H1 (cell line): ENCODE measurements at regions not wholly inside any gene's neighbourhood (a gene's known extent, or its start where the extent isn't known, plus 50 kb on each side); places are given as distances from the start of the nearest gene placed in this dataset.

ENCODE experiments used
- CTCF ChIA-PET: fragments of 300-600 bp; sonication (Branson Sonifier 250); formaldehyde crosslinking; loops from one replicate; lab custom pipeline; 2021; ENCODE audit not compliant: partially characterized antibody; lab: Charles Lee
- POLR2A ChIA-PET: fragments of 300-600 bp; sonication (Branson Sonifier 250); formaldehyde crosslinking; loops from one replicate; lab custom pipeline; 2021; ENCODE audit warnings: inconsistent platforms; ENCODE audit not compliant: partially characterized antibody; lab: Charles Lee
- DNase-seq, 2 experiments: peaks; one replicate each; pipeline versions ENCODE4 v3.0.0 to v3.0.0-alpha.2; 2010 to 2022; ENCODE audit warnings: low spot score in 2 of 2, low read depth in 1 of 2, mixed read lengths in 1 of 2
- FAIRE-seq: peaks from 2 replicates; lab custom pipeline; 2011; peaks lifted over from hg19 to GRCh38; lab: Jason Lieb, UNC
- H2AFZ ChIP-seq: 2 replicates; pipeline ENCODE4 v1.8.1; 2012; ENCODE audit warnings: low read length, inconsistent platforms
- H2AK5ac ChIP-seq: 2 replicates; pipeline ENCODE4 v1.6.1; 2013; ENCODE audit warnings: low read depth, low read length
- H2BK120ac ChIP-seq: replicated peaks from 2 replicates; pipeline ENCODE3; 2013; ENCODE audit warnings: low read depth, low read length, inconsistent platforms
- H2BK12ac ChIP-seq: 2 replicates; pipeline ENCODE4 v1.6.1; 2013; ENCODE audit warnings: low read depth, low read length
- H2BK15ac ChIP-seq: 2 replicates; pipeline ENCODE4 v1.6.1; 2013; ENCODE audit warnings: low read length
- H2BK20ac ChIP-seq: 2 replicates; pipeline ENCODE4 v1.6.1; 2013; ENCODE audit warnings: low read length
- H2BK5ac ChIP-seq: 2 replicates; pipeline ENCODE4 v1.6.1; 2013; ENCODE audit warnings: low read depth, low read length
- H3K14ac ChIP-seq: 2 replicates; pipeline ENCODE4 v1.6.1; 2013; ENCODE audit warnings: inconsistent platforms; ENCODE audit not compliant: insufficient read length
- H3K18ac ChIP-seq: 2 replicates; pipeline ENCODE4 v1.6.1; 2013; ENCODE audit warnings: low read length; ENCODE audit errors: extremely low read depth
- H3K23ac ChIP-seq: 2 replicates; pipeline ENCODE4 v1.6.1; 2013; ENCODE audit warnings: inconsistent platforms; ENCODE audit not compliant: insufficient read length
- H3K23me2 ChIP-seq: 2 replicates; pipeline ENCODE4 v1.6.1; 2013; ENCODE audit warnings: low read depth, low read length
- H3K27ac ChIP-seq: 2 replicates; pipeline ENCODE4 v1.6.1; 2011; ENCODE audit warnings: low read depth, low read length, inconsistent platforms
- H3K27me3 ChIP-seq, 4 experiments: replicated peaks in 1 of 4; 1 replicate in 1 of 4; 2 replicates in 3 of 4; pipeline versions ENCODE4 v1.6.1 to v1.8.1; 2011 to 2013; ENCODE audit warnings: low read length in 3 of 4, mild to moderate bottlenecking in 3 of 4, inconsistent platforms in 2 of 4, mixed read lengths in 2 of 4, moderate library complexity in 1 of 4; ENCODE audit not compliant: control insufficient read depth in 3 of 4, insufficient read depth in 3 of 4; ENCODE audit errors: extremely low read depth in 1 of 4
- H3K36me3 ChIP-seq, 4 experiments: 2 replicates each; pipeline versions ENCODE4 v1.6.1 to v1.8.1; 2011 to 2013; ENCODE audit warnings: mild to moderate bottlenecking in 4 of 4, low read length in 3 of 4, moderate library complexity in 2 of 4, control low read depth in 1 of 4, inconsistent platforms in 1 of 4; ENCODE audit not compliant: insufficient read depth in 4 of 4, control insufficient read depth in 2 of 4
- H3K4ac ChIP-seq: replicated peaks from 2 replicates; pipeline ENCODE3; 2013; ENCODE audit warnings: low read length, low read depth, mixed read lengths, inconsistent platforms; ENCODE audit not compliant: insufficient read length
- H3K4me1 ChIP-seq, 4 experiments: replicated peaks in 1 of 4; 1 replicate in 1 of 4; 2 replicates in 3 of 4; pipeline versions ENCODE4 v1.6.1 to v1.8.1; 2011 to 2013; ENCODE audit warnings: low read length in 3 of 4, inconsistent platforms in 2 of 4, mixed read lengths in 1 of 4; ENCODE audit not compliant: insufficient read depth in 4 of 4, control insufficient read depth in 3 of 4
- H3K4me2 ChIP-seq, 2 experiments: 2 replicates each; pipeline versions ENCODE4 v1.6.1 to v1.8.1; 2011 to 2013; ENCODE audit warnings: low read depth in 2 of 2, low read length in 2 of 2, control low read depth in 1 of 2, inconsistent platforms in 1 of 2, mild to moderate bottlenecking in 1 of 2; ENCODE audit not compliant: insufficient read depth in 1 of 2
- H3K4me3 ChIP-seq, 4 experiments: fragments of 200-600, 300-600 bp in 1 of 4; sonication (generic), shearing (Covaris generic), sonication (Bioruptor Twin) in 1 of 4; 2 replicates each; pipeline versions ENCODE4 v1.5.1 to v1.8.1; 2011 to 2016; ENCODE audit warnings: low read length in 4 of 4, low read depth in 3 of 4, control low read depth in 2 of 4, inconsistent platforms in 2 of 4, mild to moderate bottlenecking in 2 of 4, mixed read lengths in 1 of 4, moderate library complexity in 1 of 4; ENCODE audit not compliant: insufficient read depth in 2 of 4; ENCODE audit errors: extremely low read depth in 1 of 4
- H3K56ac ChIP-seq: replicated peaks from 2 replicates; pipeline ENCODE3; 2013; ENCODE audit warnings: low read depth, mild to moderate bottlenecking, mixed read lengths, low read length, inconsistent platforms; ENCODE audit not compliant: insufficient read length
- H3K79me1 ChIP-seq: 2 replicates; pipeline ENCODE4 v1.6.1; 2013; ENCODE audit warnings: low read depth, low read length, control low read depth
- H3K79me2 ChIP-seq, 2 experiments: 2 replicates each; pipeline versions ENCODE4 v1.6.1 to v1.8.1; 2012 to 2013; ENCODE audit warnings: low read length in 2 of 2, mild to moderate bottlenecking in 2 of 2, inconsistent platforms in 1 of 2; ENCODE audit not compliant: insufficient read depth in 2 of 2, control insufficient read depth in 1 of 2
- H3K9ac ChIP-seq, 4 experiments: replicated peaks in 1 of 4; 1 replicate in 1 of 4; 2 replicates in 3 of 4; pipeline versions ENCODE4 v1.6.1 to v1.8.1; 2011 to 2013; ENCODE audit warnings: low read depth in 3 of 4, low read length in 3 of 4, control low read depth in 2 of 4, mild to moderate bottlenecking in 2 of 4, moderate library complexity in 2 of 4, inconsistent platforms in 1 of 4; ENCODE audit errors: extremely low read depth in 1 of 4
- H3K9me3 ChIP-seq, 2 experiments: 2 replicates each; pipeline versions ENCODE4 v1.6.1 to v1.8.1; 2012 to 2013; ENCODE audit warnings: mild to moderate bottlenecking in 2 of 2, moderate library complexity in 2 of 2, control low read depth in 1 of 2, inconsistent platforms in 1 of 2, low read depth in 1 of 2, low read length in 1 of 2, mixed read lengths in 1 of 2; ENCODE audit not compliant: insufficient read depth in 2 of 2
- H4K20me1 ChIP-seq, 2 experiments: replicated peaks in 1 of 2; 2 replicates each; pipeline versions ENCODE3 to v1.8.1; 2011 to 2013; ENCODE audit warnings: inconsistent platforms in 2 of 2, low read length in 2 of 2, mild to moderate bottlenecking in 1 of 2; ENCODE audit not compliant: insufficient read depth in 2 of 2, control insufficient read depth in 1 of 2
- H4K5ac ChIP-seq: 2 replicates; pipeline ENCODE4 v1.6.1; 2013; ENCODE audit warnings: low read length, low read depth, mixed read lengths, inconsistent platforms; ENCODE audit not compliant: insufficient read length
- H4K8ac ChIP-seq: 2 replicates; pipeline ENCODE4 v1.8.0; 2013; ENCODE audit warnings: mild to moderate bottlenecking, moderate library complexity, low read length, inconsistent platforms; ENCODE audit not compliant: insufficient read depth; ENCODE audit errors: extremely low read depth
- H4K91ac ChIP-seq: replicated peaks from 2 replicates; pipeline ENCODE3; 2013; ENCODE audit warnings: low read length, mixed read lengths, inconsistent platforms; ENCODE audit not compliant: insufficient read length
- CREB1 ChIP-seq: IDR thresholded peaks from 2 replicates; pipeline ENCODE4 v1.6.1; 2012; ENCODE audit warnings: inconsistent platforms
- KDM1A ChIP-seq: fragments of 200-600, 300-600 bp; sonication (generic); IDR thresholded peaks from 2 replicates; pipeline ENCODE4 v1.7.1; 2016; ENCODE audit warnings: mild to moderate bottlenecking, low read length, borderline replicate concordance
- SUZ12 ChIP-seq: fragments of 200-600 bp; sonication (generic); IDR thresholded peaks from 2 replicates; pipeline ENCODE4 v1.6.1; 2012; ENCODE audit warnings: mild to moderate bottlenecking, inconsistent platforms, low read length, moderate library complexity, mixed read lengths
- TAF7 ChIP-seq: optimal IDR thresholded peaks from 2 replicates; pipeline ENCODE3; 2011; ENCODE audit warnings: low read depth, mild to moderate bottlenecking, inconsistent platforms, low read length, moderate library complexity, borderline replicate concordance
- WGBS, 2 experiments: shearing (Covaris generic) in 1 of 2; methylation state at CpG; one replicate each; pipeline versions ENCODE4 v1.1.6 to v1.1.7; 2013 to 2015; ENCODE audit warnings: low lambda C conversion rate in 2 of 2, mixed read lengths in 2 of 2, inconsistent platforms in 1 of 2, low coverage in 1 of 2, missing lambda C conversion rate in 1 of 2; ENCODE audit not compliant: insufficient replicate concordance in 2 of 2, insufficient coverage in 1 of 2, insufficient read length in 1 of 2; ENCODE audit errors: extremely low coverage in 1 of 2, missing lambda C conversion rate in 1 of 2; 5-methylcytosine and 5-hydroxymethylcytosine counted together
- TF ChIP-seq, protein P1 (sequence below): IDR thresholded peaks from 2 replicates; pipeline ENCODE4 v1.6.1; 2011; ENCODE audit warnings: low read length, improper control_type of control experiment
- TF ChIP-seq, protein P2 (sequence below): IDR thresholded peaks from 2 replicates; pipeline ENCODE4 v1.6.1; 2012; ENCODE audit warnings: inconsistent platforms
- TF ChIP-seq, protein P3 (sequence below): IDR thresholded peaks from 2 replicates; pipeline ENCODE4 v1.6.1; 2012; ENCODE audit warnings: low read length, inconsistent platforms
- TF ChIP-seq, protein P4 (sequence below), 3 experiments: IDR thresholded peaks; 1 replicate in 2 of 3; 2 replicates in 1 of 3; pipeline versions ENCODE4 v1.5.1 to v1.6.1; 2011; ENCODE audit warnings: low read length in 3 of 3, mild to moderate bottlenecking in 3 of 3, inconsistent platforms in 2 of 3, low read depth in 1 of 3, moderate library complexity in 1 of 3; ENCODE audit not compliant: insufficient read depth in 1 of 3; ENCODE audit errors: control extremely low read depth in 1 of 3

DNA sequence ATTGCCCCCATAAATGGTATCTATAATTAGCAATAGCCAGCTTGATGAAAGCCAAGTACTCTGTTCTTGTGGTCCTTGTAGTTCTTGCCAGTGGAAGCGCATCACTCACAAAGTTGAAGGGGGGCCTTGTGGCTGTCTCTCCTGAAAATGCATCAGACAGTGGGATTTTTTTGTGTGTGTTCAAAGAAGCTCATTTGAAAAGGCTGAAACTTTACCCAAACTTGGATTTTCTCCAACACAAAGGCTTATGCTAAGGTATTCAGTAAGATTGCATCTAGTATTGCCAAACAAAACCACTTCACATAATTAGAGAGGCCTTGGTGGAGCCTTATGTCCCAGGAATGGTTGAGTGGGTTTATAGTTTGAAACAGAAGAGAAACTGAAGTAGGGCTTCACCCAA, 216.7 kb upstream of the TMTC1 start:
- no peak overlapping the region for H3K14ac ChIP-seq
- ChIA-PET CTCF (no interaction called here), POLR2A (no interaction called here)
- TF ChIP-seq SUZ12 (no peak), CREB1 (no peak), TAF7 (no peak), KDM1A (no peak)
- TF ChIP-seq, protein P1, sequence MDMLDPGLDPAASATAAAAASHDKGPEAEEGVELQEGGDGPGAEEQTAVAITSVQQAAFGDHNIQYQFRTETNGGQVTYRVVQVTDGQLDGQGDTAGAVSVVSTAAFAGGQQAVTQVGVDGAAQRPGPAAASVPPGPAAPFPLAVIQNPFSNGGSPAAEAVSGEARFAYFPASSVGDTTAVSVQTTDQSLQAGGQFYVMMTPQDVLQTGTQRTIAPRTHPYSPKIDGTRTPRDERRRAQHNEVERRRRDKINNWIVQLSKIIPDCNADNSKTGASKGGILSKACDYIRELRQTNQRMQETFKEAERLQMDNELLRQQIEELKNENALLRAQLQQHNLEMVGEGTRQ = no peak
- TF ChIP-seq, protein P2, sequence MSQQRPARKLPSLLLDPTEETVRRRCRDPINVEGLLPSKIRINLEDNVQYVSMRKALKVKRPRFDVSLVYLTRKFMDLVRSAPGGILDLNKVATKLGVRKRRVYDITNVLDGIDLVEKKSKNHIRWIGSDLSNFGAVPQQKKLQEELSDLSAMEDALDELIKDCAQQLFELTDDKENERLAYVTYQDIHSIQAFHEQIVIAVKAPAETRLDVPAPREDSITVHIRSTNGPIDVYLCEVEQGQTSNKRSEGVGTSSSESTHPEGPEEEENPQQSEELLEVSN = no peak
- TF ChIP-seq, protein P3, sequence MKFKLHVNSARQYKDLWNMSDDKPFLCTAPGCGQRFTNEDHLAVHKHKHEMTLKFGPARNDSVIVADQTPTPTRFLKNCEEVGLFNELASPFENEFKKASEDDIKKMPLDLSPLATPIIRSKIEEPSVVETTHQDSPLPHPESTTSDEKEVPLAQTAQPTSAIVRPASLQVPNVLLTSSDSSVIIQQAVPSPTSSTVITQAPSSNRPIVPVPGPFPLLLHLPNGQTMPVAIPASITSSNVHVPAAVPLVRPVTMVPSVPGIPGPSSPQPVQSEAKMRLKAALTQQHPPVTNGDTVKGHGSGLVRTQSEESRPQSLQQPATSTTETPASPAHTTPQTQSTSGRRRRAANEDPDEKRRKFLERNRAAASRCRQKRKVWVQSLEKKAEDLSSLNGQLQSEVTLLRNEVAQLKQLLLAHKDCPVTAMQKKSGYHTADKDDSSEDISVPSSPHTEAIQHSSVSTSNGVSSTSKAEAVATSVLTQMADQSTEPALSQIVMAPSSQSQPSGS = no peak
- TF ChIP-seq, protein P4, sequence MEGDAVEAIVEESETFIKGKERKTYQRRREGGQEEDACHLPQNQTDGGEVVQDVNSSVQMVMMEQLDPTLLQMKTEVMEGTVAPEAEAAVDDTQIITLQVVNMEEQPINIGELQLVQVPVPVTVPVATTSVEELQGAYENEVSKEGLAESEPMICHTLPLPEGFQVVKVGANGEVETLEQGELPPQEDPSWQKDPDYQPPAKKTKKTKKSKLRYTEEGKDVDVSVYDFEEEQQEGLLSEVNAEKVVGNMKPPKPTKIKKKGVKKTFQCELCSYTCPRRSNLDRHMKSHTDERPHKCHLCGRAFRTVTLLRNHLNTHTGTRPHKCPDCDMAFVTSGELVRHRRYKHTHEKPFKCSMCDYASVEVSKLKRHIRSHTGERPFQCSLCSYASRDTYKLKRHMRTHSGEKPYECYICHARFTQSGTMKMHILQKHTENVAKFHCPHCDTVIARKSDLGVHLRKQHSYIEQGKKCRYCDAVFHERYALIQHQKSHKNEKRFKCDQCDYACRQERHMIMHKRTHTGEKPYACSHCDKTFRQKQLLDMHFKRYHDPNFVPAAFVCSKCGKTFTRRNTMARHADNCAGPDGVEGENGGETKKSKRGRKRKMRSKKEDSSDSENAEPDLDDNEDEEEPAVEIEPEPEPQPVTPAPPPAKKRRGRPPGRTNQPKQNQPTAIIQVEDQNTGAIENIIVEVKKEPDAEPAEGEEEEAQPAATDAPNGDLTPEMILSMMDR (IDR thresholded peaks at IDR 0.05; ENCODE audit: control extremely low read depth in 1 of 3, insufficient read depth in 1 of 3, low read depth in 1 of 3, low read length in 3 of 3) = no peak

More for the DNA sequence above, 216.7 kb upstream of the TMTC1 start:
- Histone ChIP-seq H3K23ac (no peak overlapping the region), H4K8ac (no peak overlapping the region), H2BK12ac (no peak overlapping the region), H3K9ac (no peak overlapping the region), H3K23me2 (no peaks in the 10 kb centered on the region), H2AK5ac (no peak overlapping the region), H3K79me1 (no peaks in the 10 kb centered on the region), H3K27ac (no peak overlapping the region), H3K4me2 (no peak overlapping the region), H4K91ac (no peak overlapping the region), H3K4me1 (no peaks in the 10 kb centered on the region), H3K9me3 (no peaks in the 10 kb centered on the region), H3K79me2 (no peaks in the 10 kb centered on the region), H2BK120ac (no peak overlapping the region), H3K27me3 (no peaks in the 10 kb centered on the region), H2BK15ac (no peak overlapping the region), H3K56ac (no peak overlapping the region), H3K18ac (no peak overlapping the region), H4K20me1 (no peaks in the 10 kb centered on the region), H2BK20ac (no peak overlapping the region), H2BK5ac (no peak overlapping the region), H3K4ac (no peak overlapping the region), H3K4me3 (no peak overlapping the region), H2AFZ (no peak overlapping the region), H3K36me3 (no peaks in the 10 kb centered on the region), H4K5ac (no peak overlapping the region)
- 95% methylated on average over 1 of the region's 1 CpG; no CpG with 5 or more reads in 1 of the 2 experiments for WGBS, 2 experiments
- no peak for FAIRE-seq
- no peak for DNase-seq
